Small intestine (tissue), 7 donors: ENCODE measurements at regions not wholly inside any gene's neighbourhood (a gene's known extent, or its start where the extent isn't known, plus 50 kb on each side); places are given as distances from the start of the nearest gene placed in this dataset.
A peak's percentile ranks its signal among the peaks of the same experiment; 100 is the strongest.

ENCODE experiments used
- DNase-seq, 2 donors: peaks; one replicate each; pipeline versions ENCODE4 v3.0.0 to v3.0.0-alpha.2; 2013
- FAIRE-seq: peaks from 2 replicates; lab custom pipeline; 2012; peaks lifted over from hg19 to GRCh38; lab: Jason Lieb, UNC
- H3K27ac ChIP-seq, 3 donors: one replicate each; pipeline ENCODE4 v1.5.1; 2013; ENCODE audit warnings: low read length in 2 of 3, mild to moderate bottlenecking in 2 of 3, control low read depth in 1 of 3, inconsistent platforms in 1 of 3, low read depth in 1 of 3, moderate library complexity in 1 of 3
- H3K27me3 ChIP-seq, 3 donors: one replicate each; pipeline ENCODE4 v1.6.1; 2013; ENCODE audit warnings: low read length in 3 of 3, inconsistent platforms in 1 of 3; ENCODE audit not compliant: control insufficient read depth in 3 of 3, insufficient read depth in 3 of 3
- H3K36me3 ChIP-seq, 3 donors: one replicate each; pipeline ENCODE4 v1.6.1; 2013; ENCODE audit warnings: low read length in 3 of 3, inconsistent platforms in 1 of 3, low read depth in 1 of 3, mild to moderate bottlenecking in 1 of 3, moderate library complexity in 1 of 3; ENCODE audit not compliant: control insufficient read depth in 3 of 3, insufficient read depth in 2 of 3
- H3K4me1 ChIP-seq, 3 donors: one replicate each; pipeline ENCODE4 v1.6.1; 2013; ENCODE audit warnings: low read length in 2 of 3, inconsistent platforms in 1 of 3, low read depth in 1 of 3, mild to moderate bottlenecking in 1 of 3, moderate library complexity in 1 of 3; ENCODE audit not compliant: control insufficient read depth in 3 of 3, insufficient read depth in 2 of 3
- H3K4me3 ChIP-seq, 3 donors: one replicate each; pipeline ENCODE4 v1.5.1; 2013; ENCODE audit warnings: low read length in 3 of 3, control low read depth in 1 of 3, inconsistent platforms in 1 of 3, low read depth in 1 of 3, mild to moderate bottlenecking in 1 of 3, moderate library complexity in 1 of 3
- H3K9me3 ChIP-seq, 2 donors: one replicate each; pipeline ENCODE4 v1.6.1; 2013; ENCODE audit warnings: low read depth in 1 of 2, low read length in 1 of 2; ENCODE audit not compliant: control insufficient read depth in 2 of 2, insufficient read depth in 1 of 2
- WGBS, 3 donors: extraction: QIAGEN DNeasy Blood & Tissue Kit; methylation state at CpG; one replicate each; pipeline ENCODE4 v1.1.7; 2013; 5-methylcytosine and 5-hydroxymethylcytosine counted together
- donor health status: healthy with polysubstance abuse.
- donor health status: control.
- donor health status: control.
- donor health status: Bipolar disorder and iron deficiency.
- donor health status: healthy.

DNA sequence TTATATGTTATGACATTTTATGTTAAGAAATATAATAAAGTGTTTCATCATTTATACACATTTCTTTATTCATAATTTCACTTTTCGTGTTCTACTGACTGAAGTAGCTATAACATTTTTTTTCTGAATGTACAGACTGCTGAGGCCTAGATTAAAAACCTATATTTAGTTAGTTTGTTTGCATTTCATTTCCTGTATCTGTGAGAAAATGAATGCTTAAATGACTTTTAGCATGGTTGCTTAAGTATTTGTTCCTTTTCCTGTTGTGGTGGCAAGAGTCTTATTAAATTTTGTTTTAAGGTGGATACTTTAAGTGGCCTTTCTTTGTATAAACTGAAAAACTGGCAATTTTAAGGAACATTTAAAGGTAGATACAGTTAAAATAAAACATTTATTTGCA is 779.7 kb upstream of the MAN1A1 start:
- 57 to 73% (median 71%) methylated on average over 1 of the region's 1 CpG for WGBS, 3 donors
- FAIRE-seq = no peak
- no peaks in the 10 kb centered on the region for H3K36me3 ChIP-seq

DNA sequence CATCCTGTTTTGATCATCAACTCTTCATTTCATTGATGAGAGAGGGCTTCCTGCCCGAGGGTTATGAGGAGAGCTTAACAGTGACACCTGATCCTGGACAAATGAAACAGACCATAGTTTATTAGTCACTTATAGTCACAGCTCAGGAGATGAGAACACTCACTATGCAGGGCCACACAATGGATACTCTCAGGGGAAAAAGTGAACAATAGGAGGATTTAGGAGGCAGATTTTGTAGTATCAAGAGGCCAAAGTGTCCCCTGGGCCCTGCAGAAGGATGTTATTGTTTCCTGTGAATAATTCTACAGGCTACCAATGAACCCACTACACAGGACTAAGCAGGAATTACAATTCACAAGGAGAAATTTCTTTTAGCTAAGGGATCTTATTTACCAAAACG is 772.8 kb upstream of the MAN1A1 start:
- Histone ChIP-seq H3K9me3 (no peaks in the 10 kb centered on the region), H3K27me3 (no peaks in the 10 kb centered on the region), H3K36me3 (no peaks in the 10 kb centered on the region), H3K27ac (no peak overlapping the region), H3K4me3 (no peak overlapping the region), H3K4me1 (no peaks in the 10 kb centered on the region)
- WGBS, 3 donors = 55 to 66% (median 64%) methylated on average over 2 of the region's 2 CpGs
- DNase-seq (no peak), FAIRE-seq (no peak)

More for the DNA sequence above, 779.7 kb upstream of the MAN1A1 start:
- Histone ChIP-seq H3K27ac (no peak overlapping the region), H3K4me3 (no peak overlapping the region), H3K9me3 (no peaks in the 10 kb centered on the region), H3K27me3 (no peaks in the 10 kb centered on the region), H3K4me1 (no peaks in the 10 kb centered on the region)
- DNase-seq = no peak

DNA sequence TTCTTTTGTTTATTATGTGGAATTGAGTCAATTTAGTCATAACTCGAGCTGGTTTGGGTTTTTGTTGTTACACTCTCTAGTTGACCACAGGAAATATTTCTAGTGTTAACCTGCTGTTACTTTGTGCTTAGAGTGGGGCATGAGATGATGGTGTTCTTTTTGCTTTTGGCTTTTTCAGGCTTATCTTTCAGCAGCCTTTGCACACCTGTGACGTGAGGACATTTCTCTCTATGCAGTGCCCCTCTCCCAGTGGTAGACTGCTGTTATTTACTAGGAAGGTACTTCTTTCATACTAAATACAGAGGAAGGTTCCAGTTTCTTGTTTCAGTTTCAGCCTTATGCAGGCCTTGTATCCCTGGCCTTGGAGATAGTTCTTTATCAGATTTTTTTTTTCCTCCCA is 766.8 kb upstream of the MAN1A1 start:
- DNase-seq (no peak), FAIRE-seq (no peak)
- no peaks in the 10 kb centered on the region for H3K4me1 ChIP-seq
- no peaks in the 10 kb centered on the region for H3K9me3 ChIP-seq
- 36 to 59% (median 52%) methylated on average over 2 of the region's 2 CpGs for WGBS, 3 donors
- H3K36me3 ChIP-seq = no peaks in the 10 kb centered on the region
- H3K27me3 ChIP-seq = no peaks in the 10 kb centered on the region
- no peak overlapping the region for H3K27ac ChIP-seq
- H3K4me3 ChIP-seq = no peak overlapping the region

DNA sequence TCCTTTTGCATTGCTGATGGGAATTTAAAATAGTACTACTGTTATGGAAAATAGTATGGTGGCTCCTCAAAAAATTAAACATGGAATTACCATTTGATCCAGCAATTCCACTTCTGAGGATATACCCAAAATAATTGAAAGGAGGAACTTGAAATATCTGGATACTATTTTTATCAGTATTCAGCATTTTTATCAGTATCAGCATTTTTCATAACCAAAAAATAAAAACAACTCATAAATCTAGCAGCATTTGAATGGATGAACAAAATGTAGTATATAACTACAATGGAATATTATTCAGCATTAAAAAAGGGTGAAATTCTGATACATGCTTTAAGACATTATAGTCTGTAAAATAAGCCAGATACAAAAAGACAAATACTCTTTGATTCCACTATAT is 763.4 kb upstream of the MAN1A1 start:
- DNase-seq (no peak), FAIRE-seq (peak; percentile 62)
- Histone ChIP-seq H3K4me3 (no peak overlapping the region), H3K9me3 (no peaks in the 10 kb centered on the region), H3K27ac (no peak overlapping the region), H3K4me1 (no peaks in the 10 kb centered on the region), H3K36me3 (no peaks in the 10 kb centered on the region), H3K27me3 (no peaks in the 10 kb centered on the region)

DNA sequence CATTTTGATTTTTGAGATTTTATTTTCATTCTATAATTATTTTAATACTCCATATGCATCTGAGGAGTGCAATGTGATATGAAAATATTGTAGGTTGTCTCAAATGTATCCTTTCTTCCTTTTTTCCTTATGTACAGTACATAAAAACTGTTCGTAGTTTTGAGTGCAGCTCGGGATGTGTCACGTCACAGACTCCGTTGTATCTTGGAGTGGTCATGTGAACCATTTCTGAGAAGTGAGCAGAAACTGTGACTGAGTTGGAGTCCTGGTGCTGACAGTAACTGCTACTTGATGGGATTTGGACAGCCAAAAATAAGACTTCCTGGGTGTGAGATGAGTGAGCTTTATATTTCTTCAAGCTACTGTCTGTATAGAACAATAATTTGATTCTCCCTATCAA is 761.4 kb upstream of the MAN1A1 start:
- H3K36me3 ChIP-seq = no peaks in the 10 kb centered on the region
- no peak for DNase-seq
- no peaks in the 10 kb centered on the region for H3K4me1 ChIP-seq
- 89 to 91% (median 90%) methylated on average over 4 of the region's 4 CpGs for WGBS, 3 donors
- H3K27ac ChIP-seq = no peak overlapping the region
- H3K9me3 ChIP-seq = no peaks in the 10 kb centered on the region
- FAIRE-seq = no peak
- no peak overlapping the region for H3K4me3 ChIP-seq
- no peaks in the 10 kb centered on the region for H3K27me3 ChIP-seq

DNA sequence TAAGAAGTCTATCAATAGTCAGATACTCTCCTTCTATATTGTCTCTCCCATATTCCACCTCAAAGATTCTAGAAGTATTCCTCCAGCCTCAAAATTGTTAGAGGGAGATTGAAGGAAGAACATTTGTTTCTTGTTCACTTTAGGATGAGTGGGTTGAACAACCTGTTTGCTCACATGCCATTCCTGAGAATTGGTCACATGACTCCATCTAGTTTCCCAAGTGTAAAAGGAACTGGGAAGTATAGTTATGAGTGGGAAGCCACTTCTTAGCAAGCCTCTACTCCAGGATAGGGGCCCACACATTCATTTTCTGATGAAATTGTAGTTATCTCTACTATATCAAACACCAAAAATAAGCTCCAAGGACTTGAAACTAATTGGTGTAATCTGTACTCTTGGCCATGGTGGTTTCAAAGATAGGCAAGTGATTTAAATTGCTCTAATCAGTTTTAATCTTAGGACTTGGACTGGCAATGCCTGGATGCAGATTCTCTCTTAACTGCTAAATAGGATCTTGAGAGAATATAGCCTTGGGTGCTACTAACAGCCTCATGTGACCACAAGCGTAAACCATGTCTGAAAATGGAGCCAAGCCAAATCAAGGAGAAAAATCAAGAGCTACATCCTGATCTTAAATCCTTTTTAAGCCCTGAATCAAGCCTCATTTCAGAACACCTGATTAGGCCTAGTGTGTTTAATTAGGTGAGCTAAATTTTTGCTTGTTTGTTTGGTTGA is 758.7 kb upstream of the MAN1A1 start:
- WGBS, 3 donors = 76 to 84% (median 82%) methylated on average over 1 of the region's 1 CpG

DNA sequence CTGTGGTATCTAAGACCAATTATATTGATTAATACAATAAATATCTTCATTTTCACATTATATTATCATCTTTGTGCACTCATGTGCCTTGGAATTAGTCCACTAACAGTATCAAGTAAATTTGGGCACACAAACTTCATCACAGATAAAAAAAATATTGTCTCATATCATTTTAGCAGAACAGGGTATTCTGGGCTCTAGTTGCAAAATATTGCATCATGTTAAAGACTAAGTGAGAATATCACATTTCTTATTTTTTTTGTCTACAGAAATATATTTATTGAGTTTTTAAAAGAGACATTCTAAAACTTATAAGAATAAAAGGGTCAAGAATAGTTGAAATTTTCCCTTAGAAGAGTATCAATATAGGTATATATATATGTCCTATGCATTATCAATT is 754.1 kb upstream of the MAN1A1 start:
- DNase-seq = no peak

More for the DNA sequence above, 758.7 kb upstream of the MAN1A1 start:
- no peaks in the 10 kb centered on the region for H3K4me1 ChIP-seq
- no peak overlapping the region for H3K27ac ChIP-seq
- no peaks in the 10 kb centered on the region for H3K27me3 ChIP-seq
- H3K36me3 ChIP-seq = no peaks in the 10 kb centered on the region
- DNase-seq = no peak
- no peak for FAIRE-seq
- H3K4me3 ChIP-seq = no peak overlapping the region
- no peaks in the 10 kb centered on the region for H3K9me3 ChIP-seq

DNA sequence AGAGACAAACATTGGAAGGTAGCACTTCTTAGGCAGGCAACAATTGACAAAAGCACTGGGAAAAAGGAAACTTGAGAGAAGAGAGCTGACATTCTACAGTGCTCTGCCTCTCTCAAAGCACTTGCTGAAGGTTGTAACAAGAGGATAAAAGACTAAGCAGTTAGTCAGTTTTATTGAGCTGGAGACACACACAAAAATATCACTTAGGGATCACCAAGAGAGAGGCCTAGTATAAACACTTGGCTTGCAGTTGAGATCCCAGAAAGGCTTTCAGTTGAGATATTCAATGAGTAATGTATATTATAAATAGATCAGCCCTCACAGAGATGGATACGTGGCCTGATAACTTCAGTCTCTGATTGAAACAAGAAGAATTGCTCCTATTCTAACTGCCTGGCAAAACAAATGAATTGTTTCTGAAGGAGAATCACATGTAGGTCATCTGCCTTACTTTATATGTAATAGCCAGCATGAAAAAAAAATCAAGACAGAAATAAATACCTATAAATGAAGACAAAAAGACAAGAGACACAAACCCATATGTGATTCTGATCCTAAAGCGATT is 747.2 kb upstream of the MAN1A1 start:
- no peak for DNase-seq
- Histone ChIP-seq H3K36me3 (no peaks in the 10 kb centered on the region), H3K27ac (no peak overlapping the region), H3K27me3 (no peaks in the 10 kb centered on the region), H3K9me3 (no peaks in the 10 kb centered on the region), H3K4me1 (no peaks in the 10 kb centered on the region), H3K4me3 (no peak overlapping the region)
- WGBS, 3 donors = 68 to 82% (median 80%) methylated on average over 2 of the region's 2 CpGs
- no peak for FAIRE-seq

More for the DNA sequence above, 754.1 kb upstream of the MAN1A1 start:
- no peaks in the 10 kb centered on the region for H3K36me3 ChIP-seq
- no peaks in the 10 kb centered on the region for H3K9me3 ChIP-seq
- no peak for FAIRE-seq
- H3K4me1 ChIP-seq = no peaks in the 10 kb centered on the region
- no peak overlapping the region for H3K27ac ChIP-seq
- H3K27me3 ChIP-seq = no peaks in the 10 kb centered on the region
- no peak overlapping the region for H3K4me3 ChIP-seq

DNA sequence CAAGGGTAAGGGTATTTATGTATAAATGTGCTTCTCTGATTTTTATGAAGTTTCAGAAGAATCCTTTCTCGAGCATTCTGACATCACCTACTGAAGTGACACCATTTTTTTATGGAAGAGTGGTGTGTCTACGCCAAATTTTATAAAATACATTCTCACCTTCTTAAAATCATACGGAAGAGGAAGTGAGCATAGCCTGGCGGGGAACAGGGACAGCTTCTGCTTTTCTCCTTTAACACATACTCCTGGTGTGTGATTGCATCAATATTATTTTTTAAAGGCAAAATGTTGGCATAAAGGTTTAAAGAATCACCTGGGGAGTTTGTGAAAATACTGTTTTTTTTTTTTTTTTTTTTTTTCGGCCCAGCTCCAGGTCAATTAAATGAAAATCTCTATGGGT is 733.6 kb upstream of the MAN1A1 start:
- DNase-seq = no peak
- no peak overlapping the region for H3K4me3 ChIP-seq
- FAIRE-seq = no peak
- no peak overlapping the region for H3K27ac ChIP-seq
- H3K27me3 ChIP-seq = no peaks in the 10 kb centered on the region
- H3K9me3 ChIP-seq = no peaks in the 10 kb centered on the region
- no peaks in the 10 kb centered on the region for H3K4me1 ChIP-seq
- 69 to 76% (median 71%) methylated on average over 5 of the region's 5 CpGs for WGBS, 3 donors
- H3K36me3 ChIP-seq = no peaks in the 10 kb centered on the region
